Panc1 (cell line): ENCODE measurements at regions not wholly inside any gene's neighbourhood (a gene's known extent, or its start where the extent isn't known, plus 50 kb on each side); places are given as distances from the start of the nearest gene placed in this dataset.

ENCODE experiments used
- ATAC-seq: fragments of 200-7000 bp; cut with Tn5 transposase; 2 replicates; pipeline ENCODE4 v1.9.1; 2020; ENCODE audit warnings: mild to moderate bottlenecking, moderate library complexity
- BruUV-seq: library from RNA; stranded (reverse); fragments of 400-500 nt; replicated peaks from 2 replicates; lab custom pipeline; 2021; lab: Mats Ljungman, UMichigan
- CTCF ChIA-PET: fragments of 300-600 bp; sonication (Branson Sonifier 250); formaldehyde crosslinking; loops from one replicate; lab custom pipeline; 2022; ENCODE audit warnings: antibody characterized with exemption; lab: Charles Lee
- POLR2A ChIA-PET: fragments of 300-600 bp; sonication (Branson Sonifier 250); formaldehyde crosslinking; loops from one replicate; lab custom pipeline; 2022; ENCODE audit warnings: antibody characterized with exemption; lab: Charles Lee
- DNase-seq: peaks from one replicate; pipeline ENCODE4 v3.0.0-alpha.2; 2010; ENCODE audit warnings: low read depth, low spot score
- H3K27ac ChIP-seq: 2 replicates; pipeline ENCODE4 v1.5.1; 2011; ENCODE audit warnings: mild to moderate bottlenecking, low read length, inconsistent platforms
- H3K27me3 ChIP-seq: fragments of 200-500 bp; sonication (Bioruptor generic); 2 replicates; pipeline ENCODE4 v1.6.0; 2014; ENCODE audit warnings: low read length, inconsistent platforms; ENCODE audit not compliant: control insufficient read depth, insufficient read depth
- H3K36me3 ChIP-seq: fragments of 200-500 bp; sonication (Bioruptor generic); 2 replicates; pipeline ENCODE4 v1.5.1; 2014; ENCODE audit warnings: inconsistent platforms, mild to moderate bottlenecking, low read length, moderate library complexity; ENCODE audit not compliant: control insufficient read depth, insufficient read depth
- H3K4me1 ChIP-seq: 2 replicates; pipeline ENCODE4 v1.5.1; 2011; ENCODE audit warnings: inconsistent platforms, mild to moderate bottlenecking, low read length, moderate library complexity; ENCODE audit not compliant: control insufficient read depth, insufficient read depth
- H3K4me3 ChIP-seq, 2 experiments: 2 replicates each; pipeline ENCODE4 v1.5.1; 2011 to 2012; ENCODE audit warnings: low read depth in 2 of 2, low read length in 2 of 2, mild to moderate bottlenecking in 2 of 2, inconsistent platforms in 1 of 2, moderate library complexity in 1 of 2
- H3K9me3 ChIP-seq: fragments of 200-500 bp; sonication (Bioruptor generic); 2 replicates; pipeline ENCODE4 v1.5.1; 2014; ENCODE audit warnings: low read depth, mild to moderate bottlenecking, inconsistent platforms, low read length, moderate library complexity; ENCODE audit not compliant: control insufficient read depth, insufficient read depth
- POLR2AphosphoS5 ChIP-seq: IDR thresholded peaks from 2 replicates; pipeline ENCODE4 v1.6.1; 2012; ENCODE audit warnings: mild to moderate bottlenecking, low read depth, low read length, moderate library complexity
- SIN3A ChIP-seq: IDR thresholded peaks from 2 replicates; pipeline ENCODE4 v1.6.1; 2012; ENCODE audit warnings: low read depth, mild to moderate bottlenecking, low read length, moderate library complexity, borderline replicate concordance; ENCODE audit not compliant: insufficient read depth
- TCF7L2 ChIP-seq: IDR thresholded peaks from 2 replicates; pipeline ENCODE4 v1.6.1; 2011; ENCODE audit warnings: mild to moderate bottlenecking, low read depth, low read length, inconsistent platforms
- in situ Hi-C: cut with HindIII; loops from 2 replicates; pipeline ENCODE4 v1.10.0; 2016; ENCODE audit warnings: low sequenced_read_pairs, low pct_unique_long_range_greater_than_20kb
- intact Hi-C: fragments of 100-400 bp; cut with micrococcal nuclease; formaldehyde crosslinking; loops from one replicate; pipeline ENCODE4 v1.10.0; 2022; ENCODE audit not compliant: unreplicated experiment
- TF ChIP-seq, protein P1 (sequence below): fragments of 450-650 bp; IDR thresholded peaks from 2 replicates; pipeline ENCODE4 v1.5.1; 2017; ENCODE audit warnings: mild to moderate bottlenecking
- TF ChIP-seq, protein P2 (sequence below), 2 experiments: IDR thresholded peaks; 2 replicates each; pipeline ENCODE4 v1.6.1; 2011 to 2012; ENCODE audit warnings: low read depth in 2 of 2, control low read depth in 1 of 2, low read length in 1 of 2, mild to moderate bottlenecking in 1 of 2, moderate library complexity in 1 of 2; ENCODE audit not compliant: insufficient read depth in 1 of 2

DNA sequence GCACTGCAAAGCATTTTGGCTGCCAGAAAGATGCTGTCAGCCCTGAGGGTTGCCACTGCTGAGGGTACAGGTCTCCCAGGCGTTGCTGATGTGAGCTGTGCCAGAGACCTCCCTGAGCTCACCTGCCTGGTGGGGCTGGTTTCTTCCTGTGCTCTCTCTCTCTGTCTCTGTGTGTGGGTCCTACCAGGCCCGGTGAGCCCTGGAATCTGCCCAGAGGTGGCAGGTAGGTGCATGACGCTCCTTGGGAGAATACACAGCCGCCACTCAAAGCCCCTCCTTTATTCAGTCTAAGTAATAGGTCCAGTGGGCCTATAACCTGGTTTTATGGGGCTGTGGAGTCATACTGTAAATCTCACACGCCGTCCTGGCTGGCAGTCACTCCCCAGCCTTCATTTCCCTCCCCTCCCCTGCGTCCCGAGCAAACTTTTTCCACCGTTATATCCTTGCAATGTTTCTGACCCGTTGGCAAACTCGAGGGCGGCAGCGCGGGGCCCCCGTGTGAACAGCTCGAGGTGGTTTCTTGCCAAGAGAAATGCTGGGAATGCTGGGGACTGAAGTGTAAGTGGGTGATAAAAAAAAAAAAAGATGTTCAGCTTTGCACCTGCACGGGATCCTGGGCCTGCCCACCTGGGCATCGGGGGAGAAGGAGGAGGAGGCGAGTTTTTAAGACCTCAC, 245.9 kb downstream of the CRLF2 start:
- intact Hi-C loops (no loop called here), in situ Hi-C loops (no loop called here)
- H3K27me3 ChIP-seq: no peaks in the 10 kb centered on the region
- H3K4me1 ChIP-seq: no peaks in the 10 kb centered on the region
- TF ChIP-seq, protein P1, sequence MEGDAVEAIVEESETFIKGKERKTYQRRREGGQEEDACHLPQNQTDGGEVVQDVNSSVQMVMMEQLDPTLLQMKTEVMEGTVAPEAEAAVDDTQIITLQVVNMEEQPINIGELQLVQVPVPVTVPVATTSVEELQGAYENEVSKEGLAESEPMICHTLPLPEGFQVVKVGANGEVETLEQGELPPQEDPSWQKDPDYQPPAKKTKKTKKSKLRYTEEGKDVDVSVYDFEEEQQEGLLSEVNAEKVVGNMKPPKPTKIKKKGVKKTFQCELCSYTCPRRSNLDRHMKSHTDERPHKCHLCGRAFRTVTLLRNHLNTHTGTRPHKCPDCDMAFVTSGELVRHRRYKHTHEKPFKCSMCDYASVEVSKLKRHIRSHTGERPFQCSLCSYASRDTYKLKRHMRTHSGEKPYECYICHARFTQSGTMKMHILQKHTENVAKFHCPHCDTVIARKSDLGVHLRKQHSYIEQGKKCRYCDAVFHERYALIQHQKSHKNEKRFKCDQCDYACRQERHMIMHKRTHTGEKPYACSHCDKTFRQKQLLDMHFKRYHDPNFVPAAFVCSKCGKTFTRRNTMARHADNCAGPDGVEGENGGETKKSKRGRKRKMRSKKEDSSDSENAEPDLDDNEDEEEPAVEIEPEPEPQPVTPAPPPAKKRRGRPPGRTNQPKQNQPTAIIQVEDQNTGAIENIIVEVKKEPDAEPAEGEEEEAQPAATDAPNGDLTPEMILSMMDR: no peak
- TF ChIP-seq TCF7L2: no peak
- TF ChIP-seq, protein P2, sequence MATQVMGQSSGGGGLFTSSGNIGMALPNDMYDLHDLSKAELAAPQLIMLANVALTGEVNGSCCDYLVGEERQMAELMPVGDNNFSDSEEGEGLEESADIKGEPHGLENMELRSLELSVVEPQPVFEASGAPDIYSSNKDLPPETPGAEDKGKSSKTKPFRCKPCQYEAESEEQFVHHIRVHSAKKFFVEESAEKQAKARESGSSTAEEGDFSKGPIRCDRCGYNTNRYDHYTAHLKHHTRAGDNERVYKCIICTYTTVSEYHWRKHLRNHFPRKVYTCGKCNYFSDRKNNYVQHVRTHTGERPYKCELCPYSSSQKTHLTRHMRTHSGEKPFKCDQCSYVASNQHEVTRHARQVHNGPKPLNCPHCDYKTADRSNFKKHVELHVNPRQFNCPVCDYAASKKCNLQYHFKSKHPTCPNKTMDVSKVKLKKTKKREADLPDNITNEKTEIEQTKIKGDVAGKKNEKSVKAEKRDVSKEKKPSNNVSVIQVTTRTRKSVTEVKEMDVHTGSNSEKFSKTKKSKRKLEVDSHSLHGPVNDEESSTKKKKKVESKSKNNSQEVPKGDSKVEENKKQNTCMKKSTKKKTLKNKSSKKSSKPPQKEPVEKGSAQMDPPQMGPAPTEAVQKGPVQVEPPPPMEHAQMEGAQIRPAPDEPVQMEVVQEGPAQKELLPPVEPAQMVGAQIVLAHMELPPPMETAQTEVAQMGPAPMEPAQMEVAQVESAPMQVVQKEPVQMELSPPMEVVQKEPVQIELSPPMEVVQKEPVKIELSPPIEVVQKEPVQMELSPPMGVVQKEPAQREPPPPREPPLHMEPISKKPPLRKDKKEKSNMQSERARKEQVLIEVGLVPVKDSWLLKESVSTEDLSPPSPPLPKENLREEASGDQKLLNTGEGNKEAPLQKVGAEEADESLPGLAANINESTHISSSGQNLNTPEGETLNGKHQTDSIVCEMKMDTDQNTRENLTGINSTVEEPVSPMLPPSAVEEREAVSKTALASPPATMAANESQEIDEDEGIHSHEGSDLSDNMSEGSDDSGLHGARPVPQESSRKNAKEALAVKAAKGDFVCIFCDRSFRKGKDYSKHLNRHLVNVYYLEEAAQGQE (IDR thresholded peaks at IDR 0.05; ENCODE audit: insufficient read depth in 1 of 2, low read depth in 2 of 2, low read length in 1 of 2): no peak
- no peak for TF ChIP-seq POLR2AphosphoS5
- no peak for TF ChIP-seq SIN3A
- no peaks in the 10 kb centered on the region for H3K9me3 ChIP-seq
- H3K36me3 ChIP-seq: no peaks in the 10 kb centered on the region
- POLR2A ChIA-PET: no interaction called here
- no peak for DNase-seq
- BruUV-seq: no TSS peak
- CTCF ChIA-PET: no interaction called here
- no peak overlapping the region for H3K27ac ChIP-seq
- ATAC-seq: no peak
- no peak overlapping the region for H3K4me3 ChIP-seq

DNA sequence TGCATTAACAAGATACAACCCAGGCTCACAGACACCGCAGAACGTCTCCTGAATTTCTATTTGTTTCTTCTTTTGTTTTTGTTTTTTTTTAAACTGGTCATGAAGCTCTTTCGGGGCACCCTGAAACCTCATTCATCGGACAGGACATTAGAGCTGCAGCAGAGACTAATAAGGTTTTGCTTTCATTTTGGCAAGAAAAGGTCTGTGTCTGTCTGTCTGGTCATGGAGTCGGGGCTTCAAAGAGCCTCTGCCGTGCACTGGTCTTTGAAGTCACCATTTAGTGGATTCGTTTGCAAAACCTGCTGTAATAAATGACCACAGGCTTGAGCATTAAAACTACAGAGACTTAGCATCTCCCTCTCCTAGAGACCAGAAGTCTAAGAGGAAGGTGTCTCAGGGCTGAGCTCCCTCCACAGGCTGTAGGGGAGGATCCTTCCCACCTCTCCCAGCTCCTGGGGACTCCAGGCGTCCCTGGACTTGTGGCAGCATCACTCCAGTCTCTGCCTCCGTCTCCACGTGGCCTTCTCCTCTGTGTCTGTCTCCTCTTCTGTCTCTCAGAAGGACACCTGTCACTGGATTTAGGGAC, 247.5 kb downstream of the CRLF2 start:
- DNase-seq (no peak), ATAC-seq (no peak)
- BruUV-seq: no TSS peak
- intact Hi-C loops (no loop called here), in situ Hi-C loops (no loop called here)
- CTCF ChIA-PET: no interaction called here
- Histone ChIP-seq H3K4me3 (no peak overlapping the region), H3K4me1 (no peaks in the 10 kb centered on the region), H3K9me3 (no peaks in the 10 kb centered on the region), H3K27ac (no peak overlapping the region), H3K27me3 (0 out of 2 replicates have a peak, but pooled peaks cover 3% of the 10 kb centered on the region), H3K36me3 (no peaks in the 10 kb centered on the region)
- TF ChIP-seq TCF7L2: no peak
- no peak for TF ChIP-seq SIN3A
- TF ChIP-seq, protein P2 (IDR thresholded peaks at IDR 0.05; ENCODE audit: insufficient read depth in 1 of 2, low read depth in 2 of 2, low read length in 1 of 2): no peak
- no peak for TF ChIP-seq POLR2AphosphoS5
- TF ChIP-seq, protein P1: no peak
- POLR2A ChIA-PET: no interaction called here
